Sigmoid colon (tissue), 6 donors: ENCODE measurements at regions not wholly inside any gene's neighbourhood (a gene's known extent, or its start where the extent isn't known, plus 50 kb on each side); places are given as distances from the start of the nearest gene placed in this dataset.
A peak's percentile ranks its signal among the peaks of the same experiment; 100 is the strongest.

Experiments
- DNase-seq: peaks from one replicate; pipeline ENCODE4 v3.0.0-alpha.2; 2019
- H3K27ac ChIP-seq, 4 donors: fragments of 200-600 bp; sonication (generic); one replicate each; pipeline ENCODE4 v1.5.1; 2016 to 2019; ENCODE audit warnings: mild to moderate bottlenecking in 1 of 4
- H3K27me3 ChIP-seq, 3 donors: fragments of 200-600 bp; sonication (generic); one replicate each; pipeline ENCODE4 v1.5.1; 2019; ENCODE audit warnings: mild to moderate bottlenecking in 1 of 3
- H3K36me3 ChIP-seq, 4 donors: fragments of 200-600 bp; sonication (generic); one replicate each; pipeline ENCODE4 v1.5.1; 2016 to 2019
- H3K4me1 ChIP-seq, 4 donors: fragments of 200-600 bp; sonication (generic); one replicate each; pipeline ENCODE4 v1.5.1; 2017 to 2019
- H3K4me3 ChIP-seq, 4 donors: fragments of 200-600 bp; sonication (generic); one replicate each; pipeline ENCODE4 v1.5.1; 2017 to 2019; ENCODE audit warnings: mild to moderate bottlenecking in 2 of 4, moderate library complexity in 1 of 4
- H3K9me3 ChIP-seq, 4 donors: fragments of 200-600 bp in 3 of 4; sonication (generic) in 3 of 4; one replicate each; pipeline versions ENCODE4 v1.5.1 to v1.6.1; 2013 to 2019
- CTCF ChIP-seq, 4 experiments: fragments of 450-650 bp in 3 of 4; fragments of 200-600 bp in 1 of 4; IDR thresholded peaks; one replicate each; pipeline ENCODE4 v1.5.1; 2016 to 2019; ENCODE audit warnings: antibody characterized with exemption in 4 of 4, mild to moderate bottlenecking in 3 of 4, moderate library complexity in 2 of 4
- EP300 ChIP-seq, 4 donors: sonication (generic); formaldehyde crosslinking; IDR thresholded peaks; one replicate each; pipeline ENCODE4 v1.6.1; 2017; ENCODE audit warnings: antibody characterized with exemption in 4 of 4
- POLR2A ChIP-seq, 2 donors: fragments of 450-650 bp; IDR thresholded peaks; one replicate each; pipeline ENCODE4 v1.6.1; 2016; ENCODE audit warnings: antibody characterized with exemption in 2 of 2, mild to moderate bottlenecking in 2 of 2, moderate library complexity in 2 of 2
- POLR2AphosphoS5 ChIP-seq, 4 donors: sonication (generic); formaldehyde crosslinking; IDR thresholded peaks; one replicate each; pipeline ENCODE4 v1.6.1; 2017; ENCODE audit warnings: antibody characterized with exemption in 4 of 4
- WGBS, 2 donors: extraction: QIAGEN DNeasy Blood & Tissue Kit; methylation state at CpG; one replicate each; pipeline ENCODE4 v1.1.7; 2013; 5-methylcytosine and 5-hydroxymethylcytosine counted together
- intact Hi-C: fragments of 100-400 bp; cut with DNase I; formaldehyde crosslinking; loops from one replicate; pipeline ENCODE4 v1.15.1; 2023
- donor health status: healthy with polysubstance abuse.
- donor health status: healthy.

- H3K27ac ChIP-seq: no peak overlapping the region
- peaks cover 0 to 6% (median 0%) of the 10 kb centered on the region in 4 donors for H3K4me1 ChIP-seq
- no peaks in the 10 kb centered on the region for H3K27me3 ChIP-seq
- 39 to 64% methylated on average over 3 of the region's 3 CpGs for WGBS, 2 donors
- H3K36me3 ChIP-seq: no peaks in the 10 kb centered on the region
- DNase-seq: no peak
- TF ChIP-seq POLR2A (IDR thresholded peaks at IDR 0.05) (no peak), CTCF (IDR thresholded peaks at IDR 0.05) (no peak), POLR2AphosphoS5 (IDR thresholded peaks at IDR 0.05) (no peak)
- no peak overlapping the region for H3K4me3 ChIP-seq
- intact Hi-C loops: no loop called here
- no peaks in the 10 kb centered on the region for H3K9me3 ChIP-seq
Observed at GRCh38 chr2:221970389-221970788, 328.4 kb downstream of the PAX3 start.

- 89 to 90% methylated on average over 5 of the region's 5 CpGs for WGBS, 2 donors
- no peaks in the 10 kb centered on the region for H3K27me3 ChIP-seq
- peaks cover 0 to 6% (median 0%) of the 10 kb centered on the region in 4 donors for H3K4me1 ChIP-seq
- DNase-seq: no peak
- H3K27ac ChIP-seq: no peak overlapping the region
- H3K9me3 ChIP-seq: no peaks in the 10 kb centered on the region
- H3K4me3 ChIP-seq: no peak overlapping the region
- TF ChIP-seq CTCF (IDR thresholded peaks at IDR 0.05) (no peak), EP300 (IDR thresholded peaks at IDR 0.05) (no peak), POLR2AphosphoS5 (IDR thresholded peaks at IDR 0.05) (no peak), POLR2A (IDR thresholded peaks at IDR 0.05) (no peak)
- H3K36me3 ChIP-seq: no peaks in the 10 kb centered on the region
- intact Hi-C loops: loop anchor here (1.0 to 2.0 kb wide), 2 partner anchors 395 to 1283 kb away; no protein-coding TSS in a partner anchor
Observed at GRCh38 chr2:221969830-221970144, 329.0 kb downstream of the PAX3 start.

- TF ChIP-seq CTCF (IDR thresholded peaks at IDR 0.05) (peak; percentile 37 to 67 (median 60)), EP300 (IDR thresholded peaks at IDR 0.05) (no peak)
- intact Hi-C loops: loop anchor here (1.0 to 2.0 kb wide), 2 partner anchors 395 to 1282 kb away; no protein-coding TSS in a partner anchor
- 49 to 53% methylated on average over 7 of the region's 7 CpGs for WGBS, 2 donors
- H3K27ac ChIP-seq: no peak overlapping the region
- H3K9me3 ChIP-seq: no peaks in the 10 kb centered on the region
- no peaks in the 10 kb centered on the region for H3K27me3 ChIP-seq
- no peak overlapping the region for H3K4me3 ChIP-seq
- H3K36me3 ChIP-seq: no peaks in the 10 kb centered on the region
- DNase-seq: no peak
- H3K4me1 ChIP-seq: peaks cover 0 to 6% (median 0%) of the 10 kb centered on the region in 4 donors
Observed at GRCh38 chr2:221969087-221969829, 329.5 kb downstream of the PAX3 start.

- no peak overlapping the region for H3K27ac ChIP-seq
- H3K9me3 ChIP-seq: no peaks in the 10 kb centered on the region
- no peaks in the 10 kb centered on the region for H3K4me1 ChIP-seq
- H3K27me3 ChIP-seq: no peaks in the 10 kb centered on the region
- 93 to 94% methylated on average over 5 of the region's 5 CpGs for WGBS, 2 donors
- intact Hi-C loops: no loop called here
- H3K4me3 ChIP-seq: no peak overlapping the region
- H3K36me3 ChIP-seq: no peaks in the 10 kb centered on the region
- DNase-seq: no peak
- TF ChIP-seq POLR2AphosphoS5 (IDR thresholded peaks at IDR 0.05) (no peak), CTCF (IDR thresholded peaks at IDR 0.05) (no peak), EP300 (IDR thresholded peaks at IDR 0.05) (no peak), POLR2A (IDR thresholded peaks at IDR 0.05) (no peak)
Observed at GRCh38 chr2:221962186-221962585, 336.6 kb downstream of the PAX3 start.

GRCh38 chr2:221961561-221961960 lies 337.2 kb downstream of the PAX3 start:
- Histone ChIP-seq H3K36me3 (no peaks in the 10 kb centered on the region), H3K9me3 (no peaks in the 10 kb centered on the region), H3K27ac (no peak overlapping the region), H3K4me1 (no peaks in the 10 kb centered on the region), H3K27me3 (no peaks in the 10 kb centered on the region), H3K4me3 (no peak overlapping the region)
- TF ChIP-seq CTCF (IDR thresholded peaks at IDR 0.05) (no peak), EP300 (IDR thresholded peaks at IDR 0.05) (no peak), POLR2A (IDR thresholded peaks at IDR 0.05) (no peak), POLR2AphosphoS5 (IDR thresholded peaks at IDR 0.05) (no peak)
- 84 to 94% methylated on average over 14 of the region's 14 CpGs for WGBS, 2 donors
- intact Hi-C loops: no loop called here
- DNase-seq: no peak
